K562 (cell line): ENCODE measurements at regions not wholly inside any gene's neighbourhood (a gene's known extent, or its start where the extent isn't known, plus 50 kb on each side); places are given as distances from the start of the nearest gene placed in this dataset.

ENCODE experiments used
- ATAC-seq: fragments of 200-7000 bp; cut with Tn5 transposase; 3 replicates; pipeline ENCODE4 v1.9.1; 2020; ENCODE audit warnings: moderate library complexity
- BruUV-seq: library from RNA; stranded (reverse); fragments of 400-500 nt; replicated peaks from 2 replicates; lab custom pipeline; 2021; lab: Mats Ljungman, UMichigan
- CTCF ChIA-PET: fragments of 300-600 bp; formaldehyde crosslinking; extraction: SDS; loops from one replicate; lab custom pipeline; 2021; ENCODE audit warnings: low intra/inter-chr PET ratio; lab: Yijun Ruan, JAX
- POLR2A ChIA-PET: fragments of 300-600, 350-650 bp; sonication (Branson Sonifier 250); formaldehyde crosslinking; extraction: SDS; loops from one replicate; lab custom pipeline; 2021; ENCODE audit warnings: antibody characterized with exemption, inconsistent platforms; lab: Yijun Ruan, JAX
- DNase-seq, 4 experiments: peaks; one replicate each; pipeline versions ENCODE4 v3.0.0 to v3.0.0-alpha.2; 2011 to 2018; ENCODE audit warnings: low spot score in 3 of 4, mixed read lengths in 3 of 4; ENCODE audit errors: extremely low read depth in 1 of 4
- FAIRE-seq: peaks from 2 replicates; lab custom pipeline; 2011; peaks lifted over from hg19 to GRCh38; lab: Jason Lieb, UNC
- H2AFZ ChIP-seq: 2 replicates; pipeline ENCODE4 v1.6.0; 2011; ENCODE audit warnings: low read depth, low read length, control low read depth, inconsistent platforms
- H3K27ac ChIP-seq: fragments of 200-600 bp; 3 replicates; pipeline ENCODE4 v1.8.0; 2011; ENCODE audit warnings: low read depth, mild to moderate bottlenecking, control low read depth, inconsistent platforms, low read length, moderate library complexity, mixed read lengths; ENCODE audit errors: extremely low read depth
- H3K27me3 ChIP-seq, 2 experiments: fragments of 300-600 bp in 1 of 2; 2 replicates in 1 of 2; 3 replicates in 1 of 2; pipeline versions ENCODE4 v1.6.0 to v1.8.0; 2011; ENCODE audit warnings: inconsistent platforms in 2 of 2, low read length in 2 of 2, mild to moderate bottlenecking in 1 of 2, mixed read lengths in 1 of 2, moderate library complexity in 1 of 2; ENCODE audit not compliant: control insufficient read depth in 2 of 2, insufficient read depth in 2 of 2
- H3K36me3 ChIP-seq: fragments of 300-600 bp; 3 replicates; pipeline ENCODE4 v1.8.0; 2011; ENCODE audit warnings: mild to moderate bottlenecking, low read length, inconsistent platforms; ENCODE audit not compliant: control insufficient read depth, insufficient read depth
- H3K4me1 ChIP-seq, 2 experiments: fragments of 200-600 bp in 1 of 2; replicated peaks in 1 of 2; 2 replicates in 1 of 2; 3 replicates in 1 of 2; pipeline versions ENCODE4 v1.5.1 to v1.8.0; 2011; ENCODE audit warnings: inconsistent platforms in 2 of 2, low read length in 2 of 2, mild to moderate bottlenecking in 1 of 2, mixed read lengths in 1 of 2, moderate library complexity in 1 of 2; ENCODE audit not compliant: control insufficient read depth in 2 of 2, insufficient read depth in 2 of 2
- H3K4me2 ChIP-seq: 2 replicates; pipeline ENCODE4 v1.6.1; 2011; ENCODE audit warnings: low read length, control low read depth, inconsistent platforms, mixed read lengths; ENCODE audit not compliant: insufficient read depth
- H3K4me3 ChIP-seq: fragments of 200-600 bp; sonication (generic), shearing (Covaris generic); 2 replicates; pipeline ENCODE4 v1.5.1; 2016; ENCODE audit warnings: control low read depth, inconsistent platforms
- H3K79me2 ChIP-seq: fragments of 200-600 bp; 3 replicates; pipeline ENCODE4 v1.8.0; 2011; ENCODE audit warnings: low read length, inconsistent platforms; ENCODE audit not compliant: control insufficient read depth, insufficient read depth
- H3K9ac ChIP-seq, 2 experiments: 2 replicates each; pipeline versions ENCODE4 v1.6.0 to v1.6.1; 2011; ENCODE audit warnings: low read depth in 2 of 2, low read length in 2 of 2, control low read depth in 1 of 2, inconsistent platforms in 1 of 2, mild to moderate bottlenecking in 1 of 2, mixed read lengths in 1 of 2; ENCODE audit not compliant: insufficient read depth in 1 of 2
- H3K9me1 ChIP-seq: one replicate; pipeline ENCODE4 v1.6.0; 2011; ENCODE audit warnings: inconsistent platforms, mild to moderate bottlenecking, low read length, moderate library complexity; ENCODE audit not compliant: control insufficient read depth, insufficient read depth
- H3K9me3 ChIP-seq: replicated peaks from 2 replicates; pipeline ENCODE4 v1.5.1; 2011; ENCODE audit warnings: low read depth, low read length, inconsistent platforms; ENCODE audit not compliant: control insufficient read depth, insufficient read depth
- H4K20me1 ChIP-seq: replicated peaks from 2 replicates; pipeline ENCODE4 v1.6.1; 2011; ENCODE audit warnings: low read length, inconsistent platforms, mixed read lengths; ENCODE audit not compliant: control insufficient read depth, insufficient read depth
- PBX2 ChIP-seq, 2 experiments: IDR thresholded peaks in 1 of 2; conservative IDR thresholded peaks in 1 of 2; 2 replicates each; pipeline ENCODE4 v1.6.1; 2016; ENCODE audit warnings: low read depth in 2 of 2, mild to moderate bottlenecking in 1 of 2, missing compliant biosample characterization in 1 of 2, missing genetic modification characterization in 1 of 2, moderate library complexity in 1 of 2
- RFX1 ChIP-seq: fragments of 450-650 bp; IDR thresholded peaks from 2 replicates; pipeline ENCODE4 v1.6.1; 2016; ENCODE audit warnings: mild to moderate bottlenecking, moderate library complexity
- WGBS: fragments of 100-300 bp; shearing (Covaris generic); methylation state at CpG from one replicate; pipeline ENCODE4 v1.1.6; 2016; ENCODE audit warnings: low coverage, mixed read lengths; ENCODE audit not compliant: insufficient coverage; ENCODE audit errors: missing lambda C conversion rate; 5-methylcytosine and 5-hydroxymethylcytosine counted together
- in situ Hi-C: fragments of 300-500 bp; cut with MboI; formaldehyde crosslinking; loops from 4 replicates; pipeline ENCODE4 v1.15.0; 2018; ENCODE audit warnings: inconsistent platforms, mixed read lengths
- intact Hi-C: fragments of 100-400 bp; cut with micrococcal nuclease; formaldehyde crosslinking; loops from 2 replicates; pipeline ENCODE4 v1.14.2; 2022

GRCh38 chr5:164505791-164506190 lies 1000.4 kb downstream of the MAT2B start:
- Histone ChIP-seq H3K4me3 (no peak overlapping the region), H3K9ac (no peak overlapping the region), H3K4me2 (no peak overlapping the region), H4K20me1 (no peaks in the 10 kb centered on the region), H3K79me2 (no peaks in the 10 kb centered on the region), H2AFZ (no peak overlapping the region), H3K36me3 (no peaks in the 10 kb centered on the region), H3K4me1 (no peaks in the 10 kb centered on the region), H3K27me3 (no peaks in the 10 kb centered on the region), H3K27ac (no peak overlapping the region), H3K9me1 (no peaks in the 10 kb centered on the region), H3K9me3 (no peaks in the 10 kb centered on the region)
- CTCF ChIA-PET, result no interaction called here
- no peak for TF ChIP-seq PBX2 (CRISPR knock-in tag; IDR thresholded peaks at IDR 0.05; ENCODE audit: low read depth)
- TF ChIP-seq PBX2 (tag; conservative IDR thresholded peaks at IDR 0.05; ENCODE audit: low read depth), result no peak
- no peak for TF ChIP-seq RFX1
- no peak for DNase-seq
- FAIRE-seq, result no peak
- ATAC-seq, result no peak
- intact Hi-C loops, result loop anchor here (10.0 kb wide), 1 partner anchor 811 kb away; no protein-coding TSS in a partner anchor
- WGBS, result 0% methylated on average over 4 of the region's 4 CpGs
- POLR2A ChIA-PET, result no interaction called here
- no TSS peak for BruUV-seq
- in situ Hi-C loops, result loop anchor here (10.0 to 25.0 kb wide), 2 partner anchors 481 to 693 kb away; no protein-coding TSS in a partner anchor
